Right ventricle myocardium inferior (tissue), 1 donor: ENCODE measurements at regions not wholly inside any gene's neighbourhood (a gene's known extent, or its start where the extent isn't known, plus 50 kb on each side); places are given as distances from the start of the nearest gene placed in this dataset.
"Not testable (repeated sequence)": the region's sequence is repeated elsewhere in the genome, so short reads cannot be mapped to it uniquely, and the experiment has no call there.

Source experiments
- ATAC-seq: fragments of 200-7000 bp; cut with Tn5 transposase; one replicate; pipeline ENCODE4 v1.9.1; 2020; ENCODE audit warnings: mild to moderate bottlenecking, moderate library complexity
- DNase-seq: peaks from one replicate; pipeline ENCODE4 v3.0.0; 2021; ENCODE audit errors: missing footprints
- intact Hi-C: fragments of 100-400 bp; cut with DNase I; formaldehyde crosslinking; loops from one replicate; pipeline ENCODE4 v1.11.0; 2022
- donor health status: DM: no; HTN: yes; CAD: no; lungs with severe emphysema.

DNA sequence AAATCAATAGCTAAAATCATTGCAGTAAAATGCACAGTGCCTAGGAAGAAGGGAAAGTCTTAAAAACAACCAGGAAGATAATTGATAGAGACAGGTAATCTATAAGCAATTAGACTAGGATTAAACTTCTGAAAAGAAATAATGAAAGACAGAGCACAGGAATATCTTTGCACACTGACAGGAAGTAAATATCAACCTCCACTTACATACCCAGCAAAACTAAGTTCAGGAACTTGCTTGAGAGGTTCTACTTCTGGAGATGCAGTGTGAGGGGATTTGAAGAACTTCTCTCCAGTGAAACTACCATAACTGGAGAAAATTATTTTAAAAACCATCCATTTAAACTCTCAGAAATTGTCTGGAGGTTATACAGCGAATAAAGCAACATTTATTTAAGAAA, 104.1 kb downstream of the EHF start:
- no peak for DNase-seq
- no peak for ATAC-seq
- intact Hi-C loops = no loop called here

DNA sequence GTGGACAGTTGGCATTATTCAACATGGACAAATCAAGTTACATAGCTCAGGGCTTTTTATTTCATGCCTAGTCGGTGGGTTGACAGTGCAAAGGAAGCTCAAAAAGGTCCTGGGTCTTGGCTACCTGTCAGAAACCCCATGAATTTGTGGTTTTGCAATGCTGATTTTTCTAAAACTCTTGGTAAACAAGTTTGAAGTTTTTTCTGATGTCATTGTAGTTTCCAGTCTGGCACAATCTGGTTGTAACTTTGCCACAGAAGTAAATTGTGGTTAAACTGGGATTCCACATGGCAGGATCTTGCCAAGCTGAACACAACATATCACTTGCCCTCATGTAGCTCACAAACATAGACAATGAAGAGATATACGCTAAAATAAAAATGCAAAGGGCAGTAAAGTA, 100.8 kb downstream of the EHF start:
- no peak for DNase-seq
- ATAC-seq = no peak
- intact Hi-C loops = no loop called here

DNA sequence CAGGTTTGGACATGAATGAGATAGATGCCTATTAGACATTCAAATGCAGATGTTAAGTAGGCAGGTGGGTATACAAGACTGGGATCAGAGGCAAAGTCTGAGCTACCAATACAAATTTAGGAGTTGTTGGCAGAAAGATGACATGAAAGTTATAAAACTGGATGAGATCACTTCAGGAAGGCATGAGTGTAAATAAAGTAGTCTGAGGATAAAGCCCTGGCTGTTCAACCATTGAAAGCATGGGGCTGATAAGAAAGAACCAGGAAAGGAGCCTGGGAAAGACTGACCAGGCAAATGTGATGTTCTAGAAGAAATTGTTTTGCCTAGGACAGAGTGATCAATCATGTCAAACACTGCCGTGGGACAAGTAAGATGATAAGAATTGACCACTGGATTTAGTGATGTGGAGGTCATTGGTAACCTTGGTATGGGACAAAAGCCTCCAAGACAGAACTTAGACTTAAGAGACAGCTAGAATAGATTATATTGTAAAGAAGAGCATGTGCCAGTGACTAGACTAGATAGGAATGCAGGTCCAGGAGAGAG, 98.5 kb downstream of the EHF start:
- no peak for DNase-seq
- ATAC-seq = no peak
- intact Hi-C loops = no loop called here

DNA sequence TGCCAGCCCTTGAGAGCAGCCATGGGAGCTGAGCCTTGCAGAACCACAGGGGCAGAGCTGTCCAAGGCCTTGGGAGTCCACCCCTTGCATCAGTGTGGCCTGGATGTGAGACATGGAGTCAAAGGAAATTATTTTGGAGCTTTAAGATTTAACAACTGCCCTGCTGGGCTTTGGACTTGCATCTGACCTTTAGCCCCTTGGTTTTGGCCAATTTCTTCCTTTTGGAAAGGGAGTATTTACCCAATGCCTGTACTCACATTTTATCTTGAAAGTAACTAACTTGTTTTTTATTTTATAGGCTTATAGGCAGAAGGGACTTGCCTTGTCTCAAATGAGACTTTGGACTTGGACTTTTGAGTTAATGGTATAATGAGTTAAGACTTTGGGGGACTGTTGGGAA, 92.7 kb downstream of the EHF start:
- intact Hi-C loops, ATAC-seq, DNase-seq: not testable (repeated sequence)
